GM18868 (cell line): ENCODE measurements at regions not wholly inside any gene's neighbourhood (a gene's known extent, or its start where the extent isn't known, plus 50 kb on each side); places are given as distances from the start of the nearest gene placed in this dataset.
"Not testable (repeated sequence)": the region's sequence is repeated elsewhere in the genome, so short reads cannot be mapped to it uniquely, and the experiment has no call there.

Experiments used
- ATAC-seq: cut with Tn5 transposase; IDR thresholded peaks from one replicate; pipeline ENCODE4 v1.9.1; 2021; ENCODE audit warnings: mild to moderate bottlenecking, moderate library complexity; ENCODE audit not compliant: unreplicated experiment

DNA sequence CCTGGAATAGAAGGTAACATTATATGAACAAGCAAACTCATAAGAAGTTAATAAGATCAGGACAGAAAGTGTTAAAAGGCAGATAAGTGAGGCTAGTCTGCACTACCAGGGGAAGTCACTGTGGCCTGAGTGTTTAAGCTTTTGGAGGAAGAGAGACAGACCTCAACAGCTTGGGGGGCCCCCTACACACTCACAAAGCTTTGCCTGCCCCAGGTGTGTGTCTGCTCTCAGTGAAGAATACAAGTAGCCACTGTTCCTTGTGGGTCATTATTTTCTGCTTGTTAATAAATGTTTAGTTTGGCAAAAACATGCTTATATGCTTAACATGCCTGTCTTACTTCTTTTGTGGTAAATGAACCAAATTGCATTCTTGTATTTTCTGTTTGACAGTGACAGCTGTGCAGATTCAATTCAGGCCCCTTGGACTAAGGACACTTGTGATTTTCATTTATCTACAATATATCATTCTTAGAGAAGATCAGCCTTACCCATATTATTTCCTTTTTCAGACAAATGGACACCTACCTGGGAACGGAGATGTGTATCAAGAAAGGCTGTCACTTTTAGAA, 50.7 kb upstream of the C12orf71 start:
- ATAC-seq = no peak

GRCh38 chr12:27140478-27140969, 58.1 kb upstream of the C12orf71 start:
- ATAC-seq = no peak

DNA sequence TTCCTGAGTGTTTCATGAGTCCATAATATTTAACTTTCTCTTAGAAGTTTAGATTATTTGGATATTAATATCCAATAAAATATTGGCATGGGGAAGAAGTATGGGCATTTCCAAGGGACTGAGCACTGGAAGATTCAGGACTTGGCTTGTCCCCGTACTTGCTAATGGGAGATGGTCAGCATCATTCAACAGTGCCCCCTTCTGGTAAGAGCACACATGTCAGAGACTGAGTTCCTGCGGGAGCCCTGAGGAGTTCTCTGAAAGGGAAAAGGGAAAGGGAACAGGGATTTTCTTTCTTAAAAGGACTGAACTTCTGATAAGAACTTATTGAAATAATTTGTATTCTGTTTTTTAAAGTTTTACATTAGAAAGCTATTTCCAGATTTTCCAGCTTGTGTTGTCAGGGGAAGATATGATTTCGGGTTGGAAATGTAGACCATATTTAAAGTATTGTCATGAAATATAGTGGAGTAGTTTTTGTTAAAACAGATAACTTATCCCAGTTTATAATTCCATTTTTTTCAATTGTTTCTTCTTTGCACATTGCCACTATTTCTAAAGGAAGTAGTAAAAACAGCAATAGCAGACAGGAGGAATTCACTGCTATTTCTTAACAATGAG, 59.8 kb upstream of the C12orf71 start:
- no peak for ATAC-seq

DNA sequence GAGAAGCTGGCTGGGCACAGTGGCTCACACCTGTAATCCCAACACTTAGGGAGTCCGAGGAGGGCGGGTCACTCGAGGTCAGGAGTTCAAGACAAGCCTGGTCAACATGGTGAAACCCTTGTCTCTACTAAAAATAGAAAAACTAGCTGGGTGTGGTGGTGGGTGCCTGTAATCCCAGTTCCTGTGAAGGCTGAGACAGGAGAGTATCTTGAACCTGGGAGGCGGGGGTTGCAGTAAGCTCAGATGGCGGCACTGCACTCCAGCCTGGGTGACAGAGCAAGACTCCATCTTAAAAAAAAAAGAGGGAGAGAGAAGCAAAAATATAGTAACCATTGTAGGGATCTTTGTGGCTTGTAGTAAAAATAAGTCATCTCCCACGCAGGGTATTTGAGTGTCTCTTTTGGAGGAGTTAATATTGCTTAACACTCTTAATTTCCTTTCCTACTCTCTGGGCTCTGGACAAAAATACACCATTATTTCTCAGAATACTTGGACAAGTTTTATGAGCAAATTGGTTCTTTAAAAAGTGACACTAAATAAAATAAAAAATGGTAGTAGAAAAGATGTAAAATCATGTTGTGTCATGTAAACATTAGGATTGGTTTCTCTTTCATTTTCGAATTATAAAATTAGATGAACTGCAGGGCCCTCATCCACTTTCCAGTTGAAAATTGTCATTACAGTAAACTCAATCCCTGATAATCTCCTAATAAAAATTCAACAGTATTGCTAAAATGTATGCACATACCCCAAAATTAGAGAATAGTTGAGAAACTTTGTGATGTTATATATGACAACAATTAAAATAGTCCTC, 61.1 kb upstream of the C12orf71 start:
- no peak for ATAC-seq

DNA sequence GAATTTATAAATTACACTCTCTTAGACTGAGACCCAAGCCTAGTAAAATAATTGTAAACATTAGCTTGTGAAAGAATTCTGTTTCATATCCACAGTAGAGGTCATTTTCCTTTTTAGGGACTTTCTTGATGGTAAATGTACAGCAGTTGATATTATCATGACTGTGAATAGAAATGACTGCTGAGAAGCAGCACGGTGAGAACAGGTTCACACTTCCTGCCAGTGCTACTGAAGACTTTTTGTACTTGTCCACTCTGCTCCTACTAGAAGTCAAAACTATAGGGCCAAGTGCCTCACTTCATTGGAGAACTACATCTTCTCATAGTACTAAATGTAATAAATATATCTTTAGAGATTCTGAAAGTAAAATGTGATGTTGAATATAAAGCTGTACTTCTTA, 63.3 kb upstream of the C12orf71 start:
- peak; percentile 81 for ATAC-seq

- ATAC-seq = no peak
These were observed 66.0 kb upstream of the C12orf71 start for GRCh38 chr12:27148373-27148772.

- ATAC-seq = no peak
These were observed 66.4 kb upstream of the C12orf71 start for GRCh38 chr12:27148791-27149190.

DNA sequence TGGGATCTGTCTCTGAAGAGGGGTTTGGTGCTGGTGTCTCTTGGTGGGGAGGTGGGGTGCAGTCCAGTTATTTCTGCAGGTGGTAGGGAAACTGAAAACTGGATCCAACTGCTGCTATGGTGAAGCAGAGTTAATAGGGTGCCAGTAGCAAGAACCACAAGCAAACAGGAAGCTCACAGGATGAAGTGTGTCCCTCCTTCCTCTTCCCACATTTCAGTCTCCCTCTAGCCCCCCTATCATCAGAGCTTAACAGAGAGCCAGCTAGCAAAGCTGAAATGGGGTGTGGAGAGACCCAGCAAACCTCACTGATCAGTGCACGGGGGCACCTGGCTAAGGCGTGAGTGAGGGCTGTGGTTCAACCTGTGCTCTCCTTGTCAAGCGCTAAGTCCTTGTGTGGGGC, 69.1 kb upstream of the C12orf71 start:
- ATAC-seq = no peak

GRCh38 chr12:27158297-27158696, 75.9 kb upstream of the C12orf71 start:
- ATAC-seq = no peak

DNA sequence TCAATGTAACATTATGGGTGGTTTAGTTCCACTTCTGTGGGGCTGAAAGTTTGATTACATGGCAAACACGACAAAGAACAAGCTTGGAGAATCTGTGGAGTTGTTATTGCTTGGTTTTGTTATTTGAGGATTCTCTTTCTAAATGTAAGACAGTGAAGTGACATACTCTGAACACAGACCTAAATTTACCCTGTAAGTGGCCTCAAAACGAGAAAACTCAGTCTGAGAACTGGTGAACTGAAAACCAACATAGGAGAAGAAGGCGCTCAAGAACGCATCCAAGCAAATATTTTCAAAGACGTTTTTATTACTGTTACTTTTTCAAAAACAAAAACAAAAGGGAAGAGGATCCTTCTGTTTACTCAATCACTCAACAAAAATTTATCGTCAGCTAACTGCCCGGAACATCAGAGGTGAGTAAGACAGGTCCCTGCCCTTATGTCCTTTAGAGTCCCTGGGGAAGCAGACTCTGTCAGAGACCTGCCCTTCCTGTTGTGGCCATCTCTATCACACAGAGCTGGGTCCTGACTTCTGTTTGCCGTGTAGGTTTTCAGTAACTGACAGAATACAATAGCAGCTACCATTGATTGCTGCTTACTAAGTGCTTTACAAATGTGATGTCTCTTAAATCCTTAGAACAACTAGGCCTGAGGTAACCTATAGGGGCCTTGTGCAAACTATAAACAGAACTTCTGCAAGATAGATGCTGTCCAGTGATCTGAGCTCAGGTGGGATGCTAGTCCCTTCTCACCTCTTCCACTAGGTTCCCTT, 79.3 kb upstream of the C12orf71 start:
- peak; percentile 85 for ATAC-seq

- ATAC-seq = no peak
These were observed 79.8 kb upstream of the C12orf71 start for GRCh38 chr12:27162229-27162537.

DNA sequence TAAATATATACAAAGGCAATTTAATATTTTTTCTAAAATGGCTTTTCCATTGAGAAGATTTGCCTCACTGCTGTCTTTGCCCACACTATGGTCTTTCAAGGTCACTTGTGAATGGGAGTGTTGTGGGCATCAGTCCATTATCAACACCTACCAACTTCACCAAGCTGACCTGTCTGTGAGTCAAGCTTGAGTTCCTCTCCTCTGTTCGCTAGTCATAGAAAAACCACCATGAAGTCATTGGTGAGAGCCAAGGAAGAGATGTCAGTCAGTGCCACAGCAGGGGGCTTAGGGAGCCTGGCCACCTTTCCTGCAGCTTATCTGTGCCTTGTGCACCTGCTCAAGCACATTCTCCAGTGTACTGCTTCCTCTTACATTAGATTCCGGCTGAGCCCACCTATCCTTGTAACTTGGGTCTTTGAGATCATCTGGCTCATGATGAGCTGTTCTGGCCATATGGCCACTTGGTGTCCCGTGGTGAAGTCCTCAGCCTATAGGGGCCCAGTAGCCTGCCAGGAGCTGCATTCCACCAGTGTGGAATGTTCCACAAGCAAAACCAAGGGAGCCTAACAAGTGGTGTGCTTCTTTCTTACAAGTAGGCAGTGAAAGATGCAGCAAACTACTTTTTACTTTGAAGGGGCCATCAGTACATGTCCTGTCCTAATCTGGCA, 80.8 kb upstream of the C12orf71 start:
- ATAC-seq = no peak

GRCh38 chr12:27163894-27164293, 80.2 kb upstream of the STK38L start:
- ATAC-seq = no peak

- no peak for ATAC-seq
These were observed 79.6 kb upstream of the STK38L start for GRCh38 chr12:27164330-27165040.

DNA sequence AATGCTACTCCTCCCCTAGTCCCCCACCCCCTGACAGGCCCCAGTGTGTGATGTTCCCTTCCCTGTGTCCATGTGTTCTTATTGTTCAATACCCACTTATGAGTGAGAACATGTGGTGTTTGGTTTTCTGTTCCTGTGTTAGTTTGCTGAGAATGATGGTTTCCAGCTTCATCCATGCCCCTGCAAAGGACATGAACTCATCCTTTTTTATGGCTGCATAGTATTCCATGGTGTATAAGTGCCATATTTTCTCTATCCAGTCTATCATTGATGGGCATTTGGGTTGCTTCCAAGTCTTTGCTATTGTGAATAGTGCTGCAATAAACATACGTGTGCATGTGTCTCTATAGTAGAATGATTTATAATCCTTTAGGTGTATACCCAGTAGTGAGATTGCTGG, 78.1 kb upstream of the STK38L start:
- not testable (repeated sequence) for ATAC-seq

DNA sequence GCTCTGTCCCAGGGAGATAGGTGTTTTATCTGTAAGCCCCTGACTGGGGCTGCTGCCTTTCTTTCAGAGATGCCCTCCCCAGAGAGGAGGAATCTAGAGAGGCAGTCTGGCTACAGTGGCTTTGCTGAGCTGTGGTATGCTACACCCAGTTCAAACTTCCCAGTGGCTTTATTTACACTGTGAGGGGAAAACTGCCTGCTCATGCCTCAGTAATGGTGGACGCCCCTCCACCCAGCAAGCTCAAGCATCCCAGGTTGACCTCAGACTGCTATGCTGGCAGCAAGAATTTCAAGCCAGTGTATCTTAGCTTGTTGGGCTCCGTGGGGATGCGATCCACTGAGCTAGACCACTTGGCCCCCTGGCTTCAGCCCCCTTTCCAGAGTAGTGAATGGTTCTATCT, 72.6 kb upstream of the STK38L start:
- not testable (repeated sequence) for ATAC-seq

GRCh38 chr12:27176765-27177164, 67.3 kb upstream of the STK38L start:
- ATAC-seq = no peak

GRCh38 chr12:27177706-27178105, 66.4 kb upstream of the STK38L start:
- ATAC-seq = no peak

- ATAC-seq = no peak
These were observed 65.8 kb upstream of the STK38L start for GRCh38 chr12:27178255-27178654.

DNA sequence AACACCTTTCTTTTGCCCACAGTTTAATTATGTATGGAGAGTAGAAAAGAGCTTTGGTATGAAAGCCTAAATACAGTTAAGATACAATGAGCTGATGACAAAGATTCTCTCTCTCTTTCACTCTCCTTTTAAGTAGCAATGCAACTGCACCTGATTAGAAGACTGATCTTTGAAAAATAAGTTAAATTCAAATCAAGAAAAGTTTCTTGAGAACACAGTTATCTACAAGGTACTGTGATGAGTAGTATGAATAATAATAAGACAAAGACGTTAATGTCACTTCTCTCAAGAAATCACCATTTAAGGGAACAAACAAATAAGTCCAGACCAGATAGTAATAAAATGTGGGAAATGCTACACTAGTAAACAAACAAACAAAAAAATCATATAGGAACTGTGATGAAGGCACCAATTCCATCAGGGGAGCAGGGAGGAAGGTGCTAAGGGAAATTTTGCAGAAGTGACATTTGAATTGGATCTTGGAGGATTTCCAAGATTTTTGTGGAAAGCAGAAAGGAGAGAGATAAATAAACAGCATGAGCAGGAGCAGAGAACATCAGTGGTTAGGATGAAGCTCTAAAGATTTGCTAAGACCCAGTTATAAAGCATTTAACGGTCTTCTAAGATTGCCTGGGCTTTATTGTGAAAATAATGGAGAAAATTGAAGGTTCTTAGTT, 65.2 kb upstream of the STK38L start:
- ATAC-seq = no peak
